HG02763 (cell line): ENCODE measurements at regions not wholly inside any gene's neighbourhood (a gene's known extent, or its start where the extent isn't known, plus 50 kb on each side); places are given as distances from the start of the nearest gene placed in this dataset.

Experiments
- ATAC-seq: cut with Tn5 transposase; IDR thresholded peaks from one replicate; pipeline ENCODE4 v1.9.1; 2021; ENCODE audit warnings: mild to moderate bottlenecking, moderate library complexity; ENCODE audit not compliant: unreplicated experiment

DNA sequence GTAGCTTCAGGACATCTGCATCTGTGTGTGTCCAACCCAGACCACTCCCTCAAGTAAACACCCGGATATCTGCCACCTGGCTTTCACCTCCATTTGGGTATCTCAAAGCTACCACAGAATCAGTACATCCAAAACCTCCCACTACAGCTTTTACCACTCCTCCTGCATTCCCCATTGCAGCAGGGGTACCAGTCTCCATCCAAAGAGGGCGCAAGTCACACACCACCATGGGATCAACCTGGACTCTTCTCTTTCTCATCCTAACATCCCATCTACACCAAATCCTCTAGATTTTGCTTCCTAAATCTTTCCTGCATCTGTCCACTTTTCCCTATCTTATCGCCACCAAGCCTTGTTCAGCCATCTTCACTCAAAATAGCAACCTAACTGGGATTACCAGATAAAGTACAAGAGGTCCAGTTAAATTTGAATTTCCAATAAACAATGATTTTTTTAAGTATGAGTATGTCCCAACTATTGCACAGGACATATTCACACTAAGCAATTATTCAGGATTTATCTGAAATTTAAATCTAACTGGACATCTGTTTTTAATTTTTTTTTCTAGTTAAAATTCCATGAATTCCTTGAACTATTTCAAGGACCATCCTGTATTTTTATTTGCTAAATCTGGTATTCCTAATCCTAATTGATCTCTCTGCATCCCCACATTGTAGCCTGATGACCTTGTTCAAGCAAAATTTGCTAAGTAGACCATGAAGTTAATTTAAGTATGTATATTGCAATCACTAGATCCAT lies 164.3 kb upstream of the MLN start:
- ATAC-seq = no peak

DNA sequence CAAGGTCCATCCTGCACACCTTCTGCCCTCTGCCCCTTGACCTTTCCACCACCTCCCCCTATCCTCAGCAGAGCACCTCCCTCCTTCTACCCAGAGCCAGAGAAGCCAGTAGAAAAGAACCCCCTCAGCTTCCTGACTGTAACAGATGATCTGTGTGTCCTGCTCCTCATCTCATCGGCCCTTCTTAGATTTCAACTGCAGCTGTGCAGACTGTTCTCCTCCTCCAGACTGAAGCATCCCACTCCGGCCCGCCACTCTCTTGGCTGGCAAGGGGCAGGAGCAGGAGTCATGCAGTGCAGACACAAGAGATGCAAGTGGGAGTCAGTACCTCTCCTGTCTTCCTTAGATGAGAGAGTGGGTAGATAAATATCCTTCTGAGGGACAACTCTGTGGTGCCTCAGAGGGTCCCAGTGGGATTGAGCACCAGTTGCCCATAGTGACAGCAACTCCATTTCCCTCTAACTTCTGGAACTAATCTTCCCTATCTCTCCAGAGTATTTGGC lies 163.5 kb upstream of the MLN start:
- ATAC-seq = no peak

DNA sequence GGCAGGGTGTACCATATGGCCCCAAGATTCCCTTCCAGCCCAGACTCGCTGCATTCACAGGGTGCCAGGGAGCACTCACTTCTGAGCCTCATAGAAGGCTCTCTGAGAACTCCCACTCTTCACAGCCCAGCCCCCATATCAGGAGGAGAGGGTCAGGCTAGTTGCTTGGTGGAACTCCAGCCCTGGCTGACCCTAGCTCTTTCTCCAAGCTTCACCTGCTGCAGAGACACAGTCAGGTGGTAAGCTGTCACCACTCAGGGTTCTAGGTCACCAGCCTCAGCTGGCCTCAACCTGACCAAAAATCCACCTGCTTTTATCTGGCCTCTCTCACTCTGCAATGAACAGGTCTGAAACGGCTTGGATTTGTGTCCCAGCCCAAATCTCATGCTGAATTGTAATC lies 162.7 kb upstream of the MLN start:
- no peak for ATAC-seq

DNA sequence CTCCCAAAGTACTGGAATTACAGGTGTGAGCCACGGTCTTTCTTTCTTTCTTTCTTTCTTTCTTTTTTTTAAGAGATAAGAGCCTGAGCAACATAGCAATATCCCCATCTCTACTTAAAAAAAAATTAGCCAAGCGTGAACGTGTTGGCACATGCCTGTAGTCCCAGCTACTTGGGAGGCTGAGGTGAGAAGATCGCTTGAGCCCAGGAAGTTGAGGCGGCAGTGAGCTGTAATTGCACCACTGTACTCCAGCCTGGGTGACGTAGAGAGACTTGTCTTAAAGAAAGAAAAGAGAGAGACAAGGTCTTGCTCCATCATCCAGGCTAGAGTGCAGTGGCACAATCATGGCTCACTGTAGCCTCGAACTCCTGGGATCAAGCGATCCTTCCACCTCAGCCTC lies 162.0 kb upstream of the MLN start:
- no peak for ATAC-seq

DNA sequence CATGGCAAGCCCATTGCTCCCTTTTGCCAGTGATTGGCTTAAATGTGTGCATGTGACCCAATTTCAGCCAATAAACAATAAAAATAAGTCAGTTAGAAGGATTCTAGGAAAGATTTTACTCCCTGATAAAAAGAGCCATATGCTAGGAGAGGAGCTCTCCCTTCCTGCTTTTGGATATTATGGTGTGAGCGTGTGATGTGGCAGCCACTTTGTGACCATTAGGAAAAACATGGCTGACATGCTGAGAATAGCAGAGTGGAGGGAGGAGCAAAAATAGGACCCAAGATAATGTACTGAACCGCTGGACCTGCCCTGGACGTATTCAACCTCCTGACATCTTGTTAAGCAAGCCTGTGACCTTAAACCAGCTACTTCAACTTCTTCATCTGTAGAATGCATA lies 160.6 kb upstream of the MLN start:
- ATAC-seq = no peak

DNA sequence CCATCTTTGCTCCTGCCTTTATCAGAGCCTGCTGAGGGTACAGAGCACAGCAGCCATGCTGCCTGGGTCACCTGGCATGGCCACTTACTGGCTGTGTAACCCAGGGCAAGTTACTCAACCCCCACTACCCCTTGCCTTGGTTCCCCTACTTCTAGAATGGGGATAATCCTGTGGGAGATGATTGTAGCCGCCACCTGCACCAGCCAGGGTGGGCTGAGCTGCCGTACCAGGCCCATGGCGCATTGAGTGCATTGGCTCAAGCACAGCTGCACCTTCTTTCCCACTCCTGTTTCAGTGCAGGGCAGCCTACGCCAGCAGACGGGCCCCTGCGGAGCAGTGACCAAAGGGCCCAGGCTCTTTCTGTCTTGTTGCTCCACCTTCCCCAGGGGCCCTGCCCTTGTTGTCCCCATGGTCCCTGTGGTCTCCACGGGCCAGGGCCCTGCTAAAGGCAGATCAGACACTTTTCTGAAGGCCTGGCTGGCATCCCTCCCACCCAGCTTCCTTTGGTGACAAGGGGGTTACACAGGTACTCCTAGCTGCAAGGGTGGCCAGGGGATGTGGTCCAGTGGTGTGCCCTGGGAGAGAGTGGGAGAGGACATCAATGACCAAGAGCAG lies 159.4 kb upstream of the MLN start:
- ATAC-seq = no peak

DNA sequence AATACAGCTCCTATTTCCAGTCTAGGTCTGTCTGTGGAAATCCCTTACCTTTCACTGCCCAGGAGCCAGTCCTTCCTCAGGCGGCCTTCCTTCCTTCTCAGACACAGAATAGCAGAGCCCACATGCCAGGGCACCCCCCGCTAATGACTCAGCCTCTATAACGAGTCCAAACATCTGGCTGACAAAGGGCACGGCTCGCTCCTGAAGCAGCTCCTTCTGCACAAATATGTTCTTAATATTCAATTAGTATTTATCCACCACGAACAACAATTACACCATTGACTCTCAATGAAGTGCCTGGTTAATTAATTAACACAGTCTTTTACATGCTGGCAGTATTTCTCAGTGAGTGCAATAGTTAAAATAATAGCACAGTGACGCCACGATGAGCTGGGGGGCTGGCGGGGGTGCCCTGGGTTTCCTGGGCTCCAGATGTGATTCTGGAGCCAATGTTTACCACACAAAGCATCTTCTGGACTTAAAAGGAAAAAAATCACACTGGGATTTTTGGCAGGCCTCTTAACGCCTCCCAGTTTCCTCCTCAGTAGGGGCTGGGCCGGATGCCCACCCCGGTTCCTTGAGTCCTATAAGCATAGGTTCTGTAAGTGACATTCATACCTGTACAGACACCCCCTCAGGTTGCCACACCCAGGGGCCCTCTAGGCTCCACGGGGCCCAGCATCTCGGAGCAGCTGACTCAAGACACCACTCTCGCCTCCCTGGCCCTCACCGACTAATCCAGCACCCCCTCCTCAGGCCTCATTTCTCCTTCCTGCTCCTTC lies 158.6 kb upstream of the MLN start:
- no peak for ATAC-seq

DNA sequence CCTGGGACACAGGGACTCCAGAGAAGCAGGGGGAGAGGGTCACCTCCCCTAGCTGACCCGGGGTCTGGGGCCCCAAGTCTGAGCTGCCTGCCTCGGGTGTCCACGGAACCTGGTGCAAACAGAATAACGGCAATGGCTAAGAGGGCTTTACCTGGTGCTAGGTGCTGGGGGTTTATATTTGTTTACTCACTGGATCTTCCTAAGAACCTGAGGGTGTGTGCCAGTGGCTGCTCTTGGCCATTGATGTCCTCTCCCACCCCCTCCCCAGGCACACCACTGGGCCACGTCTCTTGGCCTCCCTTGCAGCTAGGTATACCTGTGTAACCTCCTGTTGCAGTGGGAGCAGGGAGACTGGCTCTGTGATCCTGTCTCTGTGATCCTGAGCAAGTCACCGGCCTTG lies 157.9 kb upstream of the MLN start:
- ATAC-seq = no peak

DNA sequence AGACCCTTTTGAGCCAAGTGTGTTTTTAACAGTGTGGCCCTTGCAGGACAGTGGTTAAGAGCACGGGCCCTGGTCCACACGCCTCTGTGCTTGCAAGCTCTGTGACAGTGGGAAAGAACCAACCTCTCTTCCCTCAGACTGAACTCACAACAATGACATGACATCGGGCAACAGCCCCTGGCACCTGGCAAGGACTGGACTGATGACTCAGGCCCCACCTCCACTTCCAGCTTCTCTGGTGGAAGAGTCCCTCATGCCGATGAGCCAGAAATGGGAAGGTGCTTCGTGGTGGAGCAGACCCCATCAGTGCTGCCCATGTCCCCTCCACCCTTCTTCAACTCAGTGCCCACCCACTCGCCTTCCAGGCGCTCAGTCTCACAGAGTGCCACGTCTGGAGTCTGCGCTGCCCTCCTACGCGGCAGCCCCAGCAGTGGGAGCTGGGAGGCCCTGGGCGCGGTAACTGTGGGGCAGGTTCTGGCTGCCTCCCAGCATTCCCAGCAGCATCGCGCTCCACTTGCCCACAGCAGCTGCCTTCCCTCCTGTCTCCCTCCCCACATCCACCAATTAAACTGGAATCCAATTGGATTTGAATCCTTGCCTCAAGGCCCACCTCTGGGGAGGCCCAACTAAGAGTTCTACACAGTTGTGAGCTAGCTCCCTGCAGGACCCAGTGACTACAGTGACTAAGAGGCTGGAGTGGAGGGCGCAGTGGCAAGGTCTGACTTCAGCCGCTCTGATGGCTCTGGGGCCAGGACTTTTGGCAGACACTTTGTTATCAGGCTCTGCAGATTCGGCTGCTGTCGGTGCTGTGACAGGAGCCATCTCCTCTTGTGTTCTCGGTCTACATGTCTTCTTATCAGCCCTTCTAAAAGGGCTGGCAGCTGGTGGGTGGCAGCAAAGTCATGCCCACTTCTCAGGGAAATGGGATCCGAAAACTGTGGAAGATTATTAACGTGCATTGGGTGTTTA lies 156.8 kb upstream of the MLN start:
- no peak for ATAC-seq

DNA sequence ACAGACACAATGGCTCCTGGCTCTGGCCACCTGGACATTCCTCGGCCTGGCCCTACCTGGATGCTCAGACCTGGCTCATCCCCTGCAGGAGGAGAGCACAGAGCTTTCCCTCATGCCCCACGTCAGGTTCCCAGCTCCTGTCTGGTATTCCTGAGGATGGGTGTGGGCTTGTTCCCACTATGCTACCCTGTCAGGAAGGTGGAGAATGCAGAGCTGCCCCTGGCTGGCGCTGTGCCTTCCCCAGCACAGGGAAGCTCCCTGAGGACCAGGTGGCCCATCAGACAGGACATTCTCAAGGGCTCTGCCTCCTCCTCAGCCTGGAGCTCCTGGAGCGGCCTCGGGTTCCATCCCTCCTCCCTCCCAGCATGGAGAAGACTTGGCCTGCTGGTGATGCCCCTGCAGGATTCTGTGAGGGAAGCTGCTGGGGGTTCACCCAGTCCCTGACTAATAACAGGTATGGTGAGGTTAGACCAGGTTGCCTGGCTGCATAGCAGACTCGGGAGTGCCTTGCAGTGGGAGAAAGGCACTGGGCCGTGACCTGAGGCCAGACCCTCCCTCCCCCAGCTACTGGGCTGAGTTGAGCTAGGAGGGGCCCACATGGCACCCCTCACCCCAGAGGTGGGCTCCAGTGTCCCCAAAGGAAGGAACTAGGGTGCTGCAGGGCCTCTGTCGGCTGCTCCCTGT lies 156.0 kb upstream of the MLN start:
- ATAC-seq = no peak

DNA sequence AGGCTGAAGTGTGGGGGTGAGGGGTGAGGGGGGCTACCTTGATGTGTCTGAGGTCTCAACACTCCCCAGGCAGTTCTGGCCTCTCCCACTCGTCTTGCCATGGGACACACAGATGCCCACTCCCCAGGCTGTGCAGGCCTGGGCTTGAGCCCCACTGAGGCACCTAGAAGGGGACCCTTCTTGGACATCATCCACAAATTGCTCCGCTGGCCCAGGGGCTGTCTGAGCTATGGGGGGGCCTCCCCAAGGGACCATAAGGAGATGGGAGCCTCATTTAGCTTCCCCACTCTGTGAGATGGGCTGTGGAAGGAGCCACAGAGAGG lies 155.5 kb upstream of the MLN start:
- ATAC-seq = no peak

DNA sequence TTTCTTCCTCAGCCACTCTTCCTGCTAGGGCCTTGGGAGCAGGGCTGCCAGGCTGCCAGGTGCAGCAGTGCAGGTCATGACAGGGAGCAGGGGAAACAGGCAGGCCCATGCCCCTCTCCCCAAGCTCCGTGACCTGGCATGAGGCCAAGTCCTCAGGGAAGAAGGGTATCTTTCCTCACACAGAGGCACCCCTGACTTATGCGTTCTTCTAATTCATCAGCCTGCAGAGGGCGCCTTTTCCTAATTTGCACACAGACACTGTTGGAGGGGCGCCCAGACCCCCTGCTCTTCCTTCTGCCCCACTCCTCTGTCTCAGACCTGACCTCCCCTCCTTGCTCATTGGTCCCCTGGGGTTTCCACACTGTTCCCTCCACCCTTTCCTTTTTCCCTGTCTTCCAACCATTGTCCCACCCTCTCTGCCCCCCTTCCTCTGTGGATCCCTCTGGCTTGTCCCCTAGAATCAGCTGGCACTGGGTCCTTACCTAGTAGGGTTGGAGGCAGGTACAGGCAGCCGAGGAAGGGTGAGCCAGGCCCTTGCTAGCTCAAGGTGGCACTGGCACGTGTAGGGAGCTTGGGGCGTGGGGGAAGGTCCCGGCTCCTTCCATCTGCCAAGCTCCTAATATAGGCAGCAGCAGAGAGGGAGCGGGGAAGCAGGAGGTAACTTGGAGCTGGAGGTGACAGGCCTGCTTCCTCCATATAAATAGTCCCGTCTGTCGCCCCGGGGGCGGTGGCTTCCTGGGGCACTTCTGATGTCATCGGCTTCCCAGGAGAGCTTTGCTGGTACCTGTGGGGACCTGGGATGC lies 154.9 kb upstream of the MLN start:
- no peak for ATAC-seq

DNA sequence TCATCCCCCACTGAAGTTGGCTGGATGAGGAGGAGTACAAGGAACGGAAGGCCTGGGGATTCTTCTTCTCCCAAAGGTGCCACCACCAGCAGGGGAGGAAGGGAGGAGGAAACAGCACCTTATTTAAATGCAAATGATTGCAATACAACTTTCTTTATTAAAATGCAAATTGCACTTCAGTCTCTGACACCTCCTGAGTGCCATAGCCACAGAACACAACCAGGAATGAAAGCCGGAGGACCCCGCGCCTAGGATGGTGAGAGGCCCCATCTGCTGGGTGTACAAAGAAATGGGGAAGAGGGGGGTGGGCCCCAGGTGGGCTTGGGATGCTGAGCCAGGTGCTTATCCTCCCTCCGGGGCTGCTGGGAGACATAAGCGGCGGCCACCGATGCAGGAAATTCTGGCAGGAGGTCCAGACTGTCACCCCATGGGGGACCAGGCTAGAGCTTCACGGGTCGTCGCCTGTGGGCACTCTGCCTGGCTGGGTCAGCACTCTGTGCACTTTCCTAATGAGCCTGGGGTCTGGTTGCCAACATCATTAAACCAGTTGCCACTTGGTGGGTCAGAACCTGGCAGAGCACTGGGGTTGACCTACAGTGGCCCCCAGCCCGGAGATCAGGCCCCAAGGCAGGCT lies 154.2 kb upstream of the MLN start:
- ATAC-seq = no peak

DNA sequence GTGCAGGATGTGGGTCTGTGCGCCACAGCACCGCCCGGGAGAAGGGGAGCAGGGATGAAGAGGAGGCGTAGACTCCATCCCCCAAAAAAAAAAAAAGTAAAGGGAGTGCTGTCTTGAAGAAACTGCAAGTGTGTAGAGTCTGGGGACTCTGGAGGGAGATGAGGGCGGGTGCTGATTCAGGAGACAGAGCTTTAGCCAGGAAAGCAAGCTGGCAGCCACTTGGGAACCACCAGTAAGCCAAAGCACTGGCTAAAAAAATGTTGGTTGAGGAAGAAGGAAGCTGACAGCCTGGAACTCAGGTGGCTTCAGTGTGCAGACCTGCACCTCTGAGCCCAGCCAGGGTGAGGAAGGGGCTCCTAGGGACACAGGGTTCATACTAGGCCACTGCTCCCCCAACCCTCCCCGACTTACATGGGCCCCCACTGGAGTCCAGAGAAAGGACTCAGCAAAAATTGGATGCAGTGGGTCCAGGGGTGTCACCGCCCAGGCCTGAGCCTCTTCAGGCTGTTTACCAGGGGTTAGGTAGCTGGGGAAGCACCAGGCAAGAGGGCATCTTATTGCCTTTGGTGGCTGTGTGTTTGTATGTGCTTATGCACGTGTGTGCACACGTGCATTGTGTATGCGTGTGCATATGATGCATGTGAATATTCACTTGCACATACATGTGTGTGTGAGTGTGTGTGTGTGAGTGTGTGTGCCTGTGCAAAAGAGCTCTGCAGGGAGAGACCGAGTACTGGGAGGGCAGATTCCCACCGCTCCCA lies 153.5 kb upstream of the MLN start:
- ATAC-seq = no peak

DNA sequence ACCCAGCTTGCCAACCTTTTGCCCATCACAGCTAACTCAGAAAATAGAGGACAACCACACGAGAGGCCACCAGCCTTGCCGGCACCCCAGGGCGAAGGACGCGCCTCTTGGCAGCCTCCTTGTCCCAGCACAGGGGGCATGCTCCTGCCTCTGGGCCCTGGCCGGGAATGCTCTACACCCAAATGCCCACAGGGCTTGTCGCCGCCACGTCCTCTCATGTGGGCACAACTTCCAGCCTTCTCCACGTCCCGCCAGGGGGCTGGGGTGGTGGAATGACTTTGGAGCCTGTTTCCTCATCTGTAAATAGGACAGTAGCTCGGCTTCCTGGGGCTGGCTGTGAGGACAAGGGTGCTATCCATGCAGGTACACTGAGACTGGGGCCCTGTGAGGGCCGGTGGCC lies 152.4 kb upstream of the MLN start:
- ATAC-seq = no peak

DNA sequence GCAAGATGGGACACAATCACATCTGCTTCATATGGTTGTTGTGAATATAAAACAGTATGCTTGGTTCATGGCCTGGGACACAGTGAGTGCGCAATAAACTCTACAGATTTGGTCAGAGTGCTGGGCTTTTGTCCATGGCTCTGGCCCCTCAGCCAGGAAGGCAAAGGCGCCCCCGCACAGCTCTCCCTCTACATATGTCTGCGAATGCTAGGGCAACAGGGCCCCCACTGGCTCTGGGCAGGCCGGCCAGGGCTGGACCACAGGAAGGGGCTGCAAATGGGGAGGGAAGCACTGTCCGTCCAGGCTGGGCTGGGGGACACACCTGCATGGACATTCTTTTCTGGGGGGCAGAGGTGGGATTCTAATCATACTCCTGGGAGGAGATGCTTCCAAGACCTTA lies 151.8 kb upstream of the MLN start:
- ATAC-seq = no peak

DNA sequence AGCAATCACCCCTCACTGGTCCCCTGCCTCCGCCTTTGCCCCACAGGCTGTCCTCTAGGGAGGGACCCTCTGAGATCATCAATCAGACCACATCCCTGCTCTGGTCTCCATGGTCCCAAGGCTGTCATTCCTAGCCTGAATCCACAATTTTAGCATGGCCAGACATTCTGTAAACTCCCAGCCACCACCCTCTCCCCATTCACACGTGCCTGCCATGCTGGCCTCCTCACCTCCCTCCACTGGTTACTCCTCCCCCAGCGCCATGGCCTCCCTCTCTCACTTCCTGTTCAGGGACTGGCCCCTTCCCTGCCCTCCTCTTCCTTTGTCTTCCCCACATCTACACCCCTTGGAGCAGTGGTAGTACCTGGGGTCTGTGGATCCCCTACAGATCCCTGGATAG lies 150.7 kb upstream of the MLN start:
- ATAC-seq = no peak

DNA sequence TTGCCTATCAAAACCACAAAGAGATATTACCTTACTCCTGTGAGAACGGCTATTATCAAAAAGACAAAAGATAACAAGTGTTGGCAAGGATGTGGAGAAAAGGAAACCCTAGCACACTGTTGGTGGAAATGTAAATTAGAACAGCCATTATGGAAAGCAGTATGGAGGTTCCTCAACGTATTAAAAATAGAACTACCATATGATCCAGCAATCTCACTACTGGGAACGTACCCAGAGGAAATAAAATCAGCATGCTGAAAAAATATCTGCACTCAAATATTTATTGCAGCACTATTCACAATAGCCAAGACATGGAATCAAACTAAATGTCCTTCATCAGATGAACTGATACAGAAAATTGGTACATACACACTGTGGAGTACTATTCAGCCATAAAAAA lies 149.4 kb upstream of the MLN start:
- no peak for ATAC-seq
